IPS DF 6.9 (cell line): ENCODE measurements at regions not wholly inside any gene's neighbourhood (a gene's known extent, or its start where the extent isn't known, plus 50 kb on each side); places are given as distances from the start of the nearest gene placed in this dataset.

ENCODE experiments used
- DNase-seq: peaks from one replicate; pipeline ENCODE4 v3.0.0-alpha.2; 2013; ENCODE audit warnings: low read depth, low spot score
- H3K27ac ChIP-seq: one replicate; pipeline ENCODE4 v1.5.1; 2013; ENCODE audit warnings: low read length, control low read depth
- H3K27me3 ChIP-seq: 2 replicates; pipeline ENCODE4 v1.6.1; 2013; ENCODE audit warnings: mild to moderate bottlenecking, low read length; ENCODE audit not compliant: control insufficient read depth, insufficient read depth
- H3K36me3 ChIP-seq: 2 replicates; pipeline ENCODE4 v1.6.1; 2013; ENCODE audit warnings: low read length; ENCODE audit not compliant: control insufficient read depth, insufficient read depth
- H3K4me1 ChIP-seq: 2 replicates; pipeline ENCODE4 v1.6.1; 2013; ENCODE audit warnings: low read length; ENCODE audit not compliant: control insufficient read depth, insufficient read depth
- H3K4me3 ChIP-seq: 2 replicates; pipeline ENCODE4 v1.5.1; 2013; ENCODE audit warnings: mild to moderate bottlenecking, low read length
- H3K9me3 ChIP-seq: 2 replicates; pipeline ENCODE4 v1.6.1; 2013; ENCODE audit warnings: low read length, inconsistent platforms; ENCODE audit not compliant: control insufficient read depth, insufficient read depth
- WGBS: extraction: QIAGEN DNeasy Blood & Tissue Kit; methylation state at CpG from one replicate; pipeline ENCODE4 v1.1.7; 2013; ENCODE audit warnings: mixed read lengths, missing lambda C conversion rate; ENCODE audit not compliant: insufficient read length, insufficient coverage; 5-methylcytosine and 5-hydroxymethylcytosine counted together

DNA sequence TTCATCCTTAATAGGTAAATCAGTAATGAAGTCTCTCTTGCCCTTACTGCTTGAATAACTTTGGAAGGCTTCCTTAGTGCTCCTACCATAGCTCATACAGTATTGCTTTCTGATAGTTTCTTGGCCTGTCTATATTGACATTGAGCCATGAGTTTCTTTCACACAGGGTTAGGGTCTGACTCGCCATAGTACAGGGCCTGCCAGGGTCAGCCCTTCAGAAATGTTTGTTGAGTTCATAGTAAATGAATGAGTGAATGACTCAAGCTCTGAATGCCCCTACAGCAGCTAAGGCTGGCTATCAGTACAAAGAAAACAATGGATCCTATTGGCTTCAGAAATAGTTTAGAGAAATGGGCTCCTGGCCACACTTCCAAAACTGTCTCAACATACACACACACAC lies 65.0 kb upstream of the LRATD1 start:
- Histone ChIP-seq H3K36me3 (no peaks in the 10 kb centered on the region), H3K9me3 (no peaks in the 10 kb centered on the region), H3K27me3 (no peaks in the 10 kb centered on the region), H3K27ac (no peak overlapping the region), H3K4me3 (no peak overlapping the region), H3K4me1 (no peaks in the 10 kb centered on the region)
- no peak for DNase-seq
- WGBS = no CpG with 5 or more reads among the region's 1 CpG

DNA sequence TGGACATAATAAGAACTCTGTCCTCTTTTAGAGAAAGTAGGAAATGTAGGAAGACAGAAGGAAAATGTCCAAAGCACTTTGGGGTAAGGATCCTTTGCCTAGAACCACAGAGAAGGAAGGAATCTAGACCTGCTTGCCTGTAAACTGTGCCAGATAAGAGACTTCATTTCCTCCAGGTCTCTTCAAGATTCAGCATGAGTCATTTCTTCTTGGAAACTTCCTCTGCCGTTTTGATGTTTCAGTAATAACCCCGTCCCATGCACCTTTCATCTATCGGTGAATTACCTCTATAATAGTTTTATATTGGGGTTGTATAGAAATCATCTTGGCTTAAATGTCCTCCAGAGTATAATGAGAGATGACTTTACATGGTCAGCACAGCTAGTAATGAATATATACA lies 63.2 kb upstream of the LRATD1 start:
- Histone ChIP-seq H3K4me1 (no peaks in the 10 kb centered on the region), H3K27me3 (no peaks in the 10 kb centered on the region), H3K36me3 (no peaks in the 10 kb centered on the region), H3K27ac (no peak overlapping the region), H3K9me3 (no peaks in the 10 kb centered on the region), H3K4me3 (no peak overlapping the region)
- DNase-seq = no peak
- WGBS = no CpG with 5 or more reads among the region's 3 CpGs

GRCh38 chr2:14572633-14573032 lies 59.9 kb upstream of the LRATD1 start:
- WGBS = no CpG with 5 or more reads among the region's 2 CpGs

DNA sequence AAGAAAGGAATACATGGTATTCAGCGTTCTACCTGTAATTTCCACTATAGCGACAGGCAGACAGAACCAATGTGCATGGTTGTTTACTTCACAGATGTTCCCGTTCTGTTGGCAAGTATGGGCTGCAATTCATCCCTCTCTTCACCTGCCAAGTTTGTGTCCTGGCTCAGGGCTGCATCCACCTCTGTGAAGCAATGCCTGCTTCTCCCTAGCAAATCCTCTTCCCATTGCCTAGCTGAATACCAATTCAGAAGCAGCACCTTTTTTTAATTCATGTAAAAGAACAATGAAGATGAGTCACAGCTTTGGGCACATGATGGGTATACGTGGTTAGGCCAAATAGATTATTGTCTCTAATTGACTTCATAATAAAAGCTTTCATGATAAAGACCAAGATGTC lies 54.7 kb upstream of the LRATD1 start:
- Histone ChIP-seq H3K4me3 (no peak overlapping the region), H3K4me1 (no peaks in the 10 kb centered on the region), H3K9me3 (no peaks in the 10 kb centered on the region), H3K27ac (no peak overlapping the region), H3K36me3 (no peaks in the 10 kb centered on the region), H3K27me3 (no peaks in the 10 kb centered on the region)
- DNase-seq = no peak
- no CpG with 5 or more reads among the region's 4 CpGs for WGBS

More at GRCh38 chr2:14572633-14573032, 59.9 kb upstream of the LRATD1 start:
- no peaks in the 10 kb centered on the region for H3K27me3 ChIP-seq
- no peak for DNase-seq
- H3K9me3 ChIP-seq = no peaks in the 10 kb centered on the region
- H3K4me1 ChIP-seq = no peaks in the 10 kb centered on the region
- H3K36me3 ChIP-seq = no peaks in the 10 kb centered on the region
- H3K4me3 ChIP-seq = no peak overlapping the region
- H3K27ac ChIP-seq = no peak overlapping the region
